ENCODE measurements at regions not wholly inside any gene's neighbourhood (a gene's known extent, or its start where the extent isn't known, plus 50 kb on each side); places are given as distances from the start of the nearest gene placed in this dataset.

DNA sequence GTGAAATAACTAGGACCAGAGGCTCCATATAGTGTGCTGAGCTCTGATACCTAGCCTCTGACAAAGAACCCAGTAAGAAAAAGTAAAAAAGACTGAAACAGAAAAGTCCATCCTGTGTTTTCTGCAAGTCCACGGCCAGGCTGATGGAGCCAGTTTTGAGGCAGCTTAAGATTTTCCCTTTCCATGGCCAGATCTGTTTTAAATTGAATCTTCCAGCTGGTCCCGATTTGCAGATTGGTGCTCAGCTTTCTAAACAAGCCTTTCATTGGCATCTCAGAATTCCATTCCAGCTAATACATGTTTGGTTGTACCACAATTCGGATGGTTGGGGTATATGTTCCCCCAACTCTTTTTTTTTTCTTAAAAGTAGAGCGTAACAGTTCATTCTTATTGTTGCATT, 152.0 kb downstream of the DACT1 start:
- TF ChIP-seq CTCF (conservative IDR thresholded peaks at IDR 0.05) (no peak), EZH2 (IDR thresholded peaks at IDR 0.05; ENCODE audit: low read depth) (no peak)
